ENCODE measurements at regions not wholly inside any gene's neighbourhood (a gene's known extent, or its start where the extent isn't known, plus 50 kb on each side); places are given as distances from the start of the nearest gene placed in this dataset.

GRCh38 chr3:64909757-64910467, 222.1 kb upstream of the ADAMTS9 start (continued):
- no peak for TF ChIP-seq NR2F1 (conservative IDR thresholded peaks at IDR 0.05)

- ChIA-PET RAD21 (ENCODE audit: unreplicated experiment) (no interaction called here), CTCF (no interaction called here), POLR2A (no interaction called here), SMC1A (ENCODE audit: uncharacterized antibody, unreplicated experiment) (no interaction called here)
- BruUV-seq (replicated peaks), result no TSS peak
- no peak for FAIRE-seq
- no peak for ATAC-seq
- Histone ChIP-seq H3K4me2 (ENCODE audit: control insufficient read depth, insufficient read depth) (no peak overlapping the region), H3K27me3 (replicated peaks in 1 of 2; ENCODE audit: control insufficient read depth in 2 of 2, insufficient read depth in 2 of 2, low read length in 1 of 2) (no peaks in the 10 kb centered on the region), H3K36me3 (ENCODE audit: control insufficient read depth in 2 of 2, insufficient read depth in 2 of 2, low read length in 1 of 2) (no peaks in the 10 kb centered on the region), H3K4me3 (no peak overlapping the region), H3K79me2 (ENCODE audit: control insufficient read depth, insufficient read depth, low read length) (no peaks in the 10 kb centered on the region), H3K4me1 (ENCODE audit: control insufficient read depth, insufficient read depth, low read length) (no peaks in the 10 kb centered on the region), H3K9ac (ENCODE audit: control insufficient read depth, insufficient read depth, low read length) (no peak overlapping the region), H3K9me3 (replicated peaks; ENCODE audit: control insufficient read depth, insufficient read depth, low read length) (no peaks in the 10 kb centered on the region), H2AFZ (ENCODE audit: control insufficient read depth, low read depth, low read length) (no peak overlapping the region), H3K27ac (ENCODE audit: control insufficient read depth, insufficient read depth) (no peak overlapping the region), H4K20me1 (ENCODE audit: control insufficient read depth, insufficient read depth) (no peaks in the 10 kb centered on the region)
- TF ChIP-seq LARP7 (IDR thresholded peaks at IDR 0.05) (no peak), FOXM1 (IDR thresholded peaks at IDR 0.05; ENCODE audit: low read depth, low read length) (no peak), MTA3 (IDR thresholded peaks at IDR 0.05; ENCODE audit: borderline replicate concordance, low read length) (no peak), MEF2A (IDR thresholded peaks at IDR 0.05; ENCODE audit: insufficient read depth, low read depth, low read length) (no peak), RUNX3 (IDR thresholded peaks at IDR 0.05; ENCODE audit: low read length) (no peak), CHD2 (IDR thresholded peaks at IDR 0.05; ENCODE audit: borderline replicate concordance, low read depth, low read length) (no peak), SUZ12 (IDR thresholded peaks at IDR 0.05; ENCODE audit: unreplicated experiment) (no peak), JUND (IDR thresholded peaks at IDR 0.05; ENCODE audit: low read depth, low read length) (no peak), ZBED1 (IDR thresholded peaks at IDR 0.05; ENCODE audit: borderline replicate concordance) (no peak), HSF1 (IDR thresholded peaks at IDR 0.05; ENCODE audit: low read depth, low read length) (no peak)
- WGBS (ENCODE audit: insufficient coverage, insufficient replicate concordance, low lambda C conversion rate, missing lambda C conversion rate), result 32% methylated on average over 8 of the region's 8 CpGs
- intact Hi-C loops (cut with micrococcal nuclease; ENCODE audit: unreplicated experiment), result no loop called here
- in situ Hi-C loops (cut with MboI), result no loop called here
- no peak for DNase-seq (ENCODE audit: low read depth, low spot score)
Measured at GRCh38 chr3:64909011-64909410, 221.2 kb upstream of the ADAMTS9 start.

Data from GM12878 (cell line).